Activated T-cell treated with anti-CD3 and anti-CD28 coated beads, Interleukin-2, amount 50 U/mL, for 1 hour (primary cell): ENCODE measurements at regions not wholly inside any gene's neighbourhood (a gene's known extent, or its start where the extent isn't known, plus 50 kb on each side); places are given as distances from the start of the nearest gene placed in this dataset.
"Not testable (repeated sequence)": the region's sequence is repeated elsewhere in the genome, so short reads cannot be mapped to it uniquely, and the experiment has no call there.

ENCODE experiments used
- DNase-seq: peaks from one replicate; pipeline ENCODE4 v3.0.0-alpha.2; 2020

DNA sequence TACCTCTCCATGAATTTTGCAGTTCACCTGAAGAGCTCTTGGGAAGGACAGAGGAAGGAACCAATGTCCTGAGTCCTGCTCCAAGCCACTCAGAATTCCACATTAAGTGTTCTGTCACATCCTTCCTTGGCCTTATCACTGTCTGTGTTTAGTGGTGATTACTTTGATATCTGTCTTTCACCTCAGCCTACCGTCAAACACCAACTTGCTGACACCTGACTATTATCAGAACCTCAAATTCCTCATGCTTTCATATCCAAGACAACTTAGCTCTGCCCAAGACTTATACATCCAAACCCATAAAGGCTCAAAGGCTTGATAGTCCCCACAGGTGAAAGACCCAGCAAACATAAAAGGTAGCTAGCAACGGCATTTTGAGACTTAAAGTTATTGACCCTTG, 280.0 kb downstream of the MEX3B start:
- no peak for DNase-seq

- DNase-seq: no peak
Measured at GRCh38 chr15:81763304-81763703, 282.5 kb downstream of the MEX3B start.

- no peak for DNase-seq
Measured at GRCh38 chr15:81760686-81761085, 285.1 kb downstream of the MEX3B start.

DNA sequence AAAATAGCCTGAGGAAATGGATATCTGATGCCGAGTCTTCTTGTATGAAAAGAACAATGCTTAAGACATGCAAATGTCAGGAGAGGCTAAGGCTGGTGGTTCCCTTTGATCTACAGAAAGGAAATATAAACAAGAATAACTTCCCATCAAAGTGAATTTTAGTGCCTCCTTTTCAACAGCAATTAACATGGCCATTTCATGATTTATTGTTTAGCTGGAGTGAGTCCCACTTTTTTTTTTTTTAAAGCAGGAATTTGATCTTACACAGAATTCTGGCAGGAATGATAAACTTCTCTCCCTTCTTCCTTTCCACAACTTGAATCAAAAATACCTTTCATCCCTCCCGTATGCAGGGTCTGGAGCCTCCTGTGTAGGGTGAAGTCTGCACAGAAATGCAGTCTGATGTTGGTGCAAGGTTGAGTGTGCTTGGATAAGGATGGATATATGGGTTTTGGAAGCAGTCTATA, 287.0 kb downstream of the MEX3B start:
- no peak for DNase-seq

GRCh38 chr15:81755626-81756025, 290.2 kb downstream of the MEX3B start:
- no peak for DNase-seq

- no peak for DNase-seq
Measured at GRCh38 chr15:81754078-81754477, 291.7 kb downstream of the MEX3B start.

DNA sequence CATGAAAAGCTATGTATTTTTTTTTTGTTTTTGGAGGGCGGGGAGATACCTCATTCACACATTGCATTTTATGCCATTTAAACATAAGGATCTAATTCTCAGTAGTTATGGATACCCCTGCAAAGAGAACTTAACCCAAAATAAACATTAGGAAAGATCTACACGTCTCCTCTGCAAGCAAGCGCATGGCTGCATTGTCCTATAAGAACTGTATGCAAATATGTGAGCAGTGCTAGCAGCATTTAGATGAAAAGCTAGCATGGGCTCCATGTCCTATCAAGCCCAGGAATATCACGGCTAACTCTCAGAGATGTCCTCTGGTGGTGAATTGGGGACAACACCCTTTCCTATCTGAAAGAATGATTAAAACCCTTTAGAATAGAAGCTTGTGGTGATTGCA, 292.8 kb downstream of the MEX3B start:
- DNase-seq: no peak

DNA sequence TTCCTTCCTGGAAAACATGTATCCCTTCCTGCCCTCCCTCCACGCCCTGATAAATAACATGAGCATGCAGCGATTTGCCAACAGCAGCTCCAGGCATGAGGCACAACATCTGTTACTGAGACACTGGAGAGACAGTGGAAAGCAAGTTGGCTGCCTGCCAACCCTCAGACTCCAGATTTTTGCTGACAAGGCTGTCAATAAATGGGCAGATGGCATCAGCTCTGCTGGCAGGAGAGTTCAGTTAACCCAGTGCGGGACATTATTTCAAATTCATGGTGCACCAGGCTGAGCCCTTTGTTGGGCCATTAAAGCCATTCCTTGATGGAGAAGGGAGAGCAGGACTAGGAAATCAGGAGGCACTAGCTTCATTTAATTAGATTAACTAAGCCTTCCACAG, 293.3 kb downstream of the MEX3B start:
- DNase-seq: no peak

GRCh38 chr15:81751816-81752545, 293.8 kb downstream of the MEX3B start:
- DNase-seq: no peak

GRCh38 chr15:81751256-81751655, 294.6 kb downstream of the MEX3B start:
- DNase-seq: no peak

GRCh38 chr15:81749716-81750375, 296.0 kb downstream of the MEX3B start:
- no peak for DNase-seq

DNA sequence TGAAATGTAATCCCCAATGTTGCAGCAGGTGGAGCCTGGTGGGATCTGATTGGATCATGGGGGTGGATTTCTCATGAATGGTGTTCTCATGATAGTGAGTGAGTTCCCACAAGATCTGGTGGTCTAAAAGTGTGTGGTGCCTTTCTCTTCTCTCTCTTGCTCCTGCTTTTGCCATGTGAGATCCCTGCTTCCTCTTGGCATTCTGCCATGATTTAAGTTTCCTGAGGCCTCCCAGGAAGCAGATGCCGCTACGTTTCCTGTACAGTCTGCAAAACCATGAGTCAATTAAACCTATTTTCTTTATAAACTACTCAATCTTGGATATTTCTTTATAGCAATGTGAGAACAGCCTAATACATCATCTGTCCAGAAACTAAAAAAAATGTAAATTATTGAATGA, 298.3 kb downstream of the MEX3B start:
- no peak for DNase-seq

- no peak for DNase-seq
Measured at GRCh38 chr15:81747026-81747425, 298.8 kb downstream of the MEX3B start.

DNA sequence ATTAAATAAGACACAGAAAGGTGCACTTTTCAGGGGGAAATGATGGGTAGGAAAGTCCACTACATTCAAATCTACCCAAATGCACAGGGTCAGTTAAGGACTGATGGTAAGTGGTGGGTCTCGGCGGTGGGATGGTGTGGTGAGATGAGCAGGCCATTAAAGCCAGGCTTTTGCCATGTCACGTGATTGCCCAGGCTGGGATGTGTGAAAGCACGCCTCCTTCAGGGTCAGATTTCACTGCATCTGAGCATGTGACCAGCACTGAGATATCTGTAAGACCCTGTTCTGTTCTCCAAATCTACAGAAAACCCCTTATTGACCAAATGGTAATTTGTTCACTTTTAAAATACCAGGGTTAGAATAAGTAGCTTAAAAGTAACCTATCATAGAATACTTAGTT, 301.5 kb downstream of the MEX3B start:
- DNase-seq: no peak

GRCh38 chr15:81740416-81740815, 305.4 kb downstream of the MEX3B start:
- no peak for DNase-seq

DNA sequence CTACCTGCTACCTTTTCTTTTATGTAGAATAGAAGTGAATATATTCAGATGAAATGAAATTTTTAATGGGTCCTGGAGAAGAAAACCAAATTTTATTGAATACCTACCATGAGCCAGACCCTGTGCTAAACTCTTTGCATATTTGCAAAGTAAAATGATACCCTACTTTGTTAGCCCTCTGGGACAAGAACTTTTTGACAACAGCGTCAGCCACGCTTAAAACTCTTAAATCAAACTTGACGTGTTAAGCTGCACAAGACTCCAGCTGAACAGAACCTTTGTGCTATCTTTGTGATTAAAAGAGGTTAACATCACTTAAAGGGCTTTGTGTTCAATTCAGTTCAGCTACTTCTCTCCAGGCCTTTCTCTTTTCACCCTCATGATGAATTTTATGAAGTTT, 316.5 kb downstream of the MEX3B start:
- DNase-seq: no peak

DNA sequence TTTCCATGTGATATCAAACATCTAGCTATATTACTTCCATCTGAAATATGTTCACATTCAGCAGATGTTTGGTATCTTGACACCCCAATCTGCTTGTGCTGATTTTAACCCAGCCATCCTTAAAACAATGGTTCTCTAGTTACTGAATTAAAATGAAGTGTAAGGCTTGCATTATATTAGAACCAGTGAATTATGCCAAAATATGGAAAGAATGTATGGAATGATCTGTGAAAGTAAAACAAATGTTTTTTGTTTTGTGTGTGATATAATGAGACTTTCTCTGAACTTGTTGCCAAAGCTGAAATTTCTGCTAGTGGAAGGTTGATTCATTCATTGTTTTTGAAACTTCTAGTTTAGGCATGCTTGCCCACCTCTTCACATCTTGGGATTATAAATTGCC, 317.1 kb downstream of the MEX3B start:
- no peak for DNase-seq

DNA sequence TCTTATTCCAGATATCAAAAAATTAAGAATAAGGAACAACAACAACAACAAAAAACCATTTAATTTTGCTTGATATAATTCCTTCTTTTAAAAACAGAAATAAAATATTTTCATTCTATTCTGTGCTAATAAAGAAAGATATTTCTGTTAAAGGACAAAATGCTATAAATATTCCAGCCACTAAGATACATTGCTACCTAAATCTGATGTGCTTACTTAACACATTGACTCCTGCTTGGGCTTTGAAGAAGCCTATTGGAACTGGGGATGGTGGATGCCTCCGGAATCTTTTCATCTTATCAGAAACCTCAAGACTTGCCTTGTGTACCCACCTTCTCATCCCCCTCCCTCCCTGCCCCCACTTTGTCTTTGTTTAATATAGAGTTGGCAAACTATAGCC, 320.2 kb downstream of the MEX3B start:
- no peak for DNase-seq

GRCh38 chr15:81724536-81724935, 321.3 kb downstream of the MEX3B start:
- no peak for DNase-seq

DNA sequence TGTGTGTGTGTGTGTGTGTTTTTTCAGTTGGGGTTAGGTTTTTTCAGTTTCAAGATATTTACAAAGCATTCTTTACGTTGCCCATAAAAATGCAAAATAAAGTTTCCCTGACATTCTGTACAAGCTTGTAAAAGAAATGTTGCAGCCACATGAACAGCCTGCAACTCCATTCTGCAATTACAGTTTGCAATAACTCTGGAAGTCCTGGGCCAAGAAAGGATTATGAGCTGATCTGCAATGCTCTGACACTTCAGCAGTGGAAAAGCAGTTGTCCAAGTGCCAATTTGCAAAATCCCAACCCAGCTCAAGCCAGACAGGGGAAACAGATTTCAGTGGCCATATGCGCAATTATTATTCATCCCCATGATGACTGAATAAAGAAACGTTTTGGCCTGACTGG, 322.1 kb downstream of the MEX3B start:
- no peak for DNase-seq

GRCh38 chr15:81723113-81723651, 322.6 kb downstream of the MEX3B start:
- DNase-seq: no peak

GRCh38 chr15:81716468-81716867, 329.4 kb downstream of the MEX3B start:
- DNase-seq: not testable (repeated sequence)

DNA sequence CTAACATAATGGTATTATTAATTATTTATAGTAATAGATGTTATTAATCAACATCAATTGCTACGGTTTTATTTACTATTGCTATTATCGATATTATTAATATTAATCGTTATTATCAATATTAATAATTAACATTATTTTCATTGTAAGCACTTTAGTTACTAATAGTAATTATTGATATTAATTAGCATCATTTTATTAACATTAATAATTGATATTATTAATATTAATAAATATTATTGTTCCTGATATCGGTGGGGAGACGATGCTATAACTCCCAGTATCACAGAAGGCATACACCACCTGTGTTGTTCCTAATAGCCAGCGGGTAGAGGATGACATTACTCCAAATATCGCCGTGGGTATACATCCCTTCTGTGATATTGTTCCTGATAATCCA, 335.5 kb downstream of the MEX3B start:
- DNase-seq: no peak

DNA sequence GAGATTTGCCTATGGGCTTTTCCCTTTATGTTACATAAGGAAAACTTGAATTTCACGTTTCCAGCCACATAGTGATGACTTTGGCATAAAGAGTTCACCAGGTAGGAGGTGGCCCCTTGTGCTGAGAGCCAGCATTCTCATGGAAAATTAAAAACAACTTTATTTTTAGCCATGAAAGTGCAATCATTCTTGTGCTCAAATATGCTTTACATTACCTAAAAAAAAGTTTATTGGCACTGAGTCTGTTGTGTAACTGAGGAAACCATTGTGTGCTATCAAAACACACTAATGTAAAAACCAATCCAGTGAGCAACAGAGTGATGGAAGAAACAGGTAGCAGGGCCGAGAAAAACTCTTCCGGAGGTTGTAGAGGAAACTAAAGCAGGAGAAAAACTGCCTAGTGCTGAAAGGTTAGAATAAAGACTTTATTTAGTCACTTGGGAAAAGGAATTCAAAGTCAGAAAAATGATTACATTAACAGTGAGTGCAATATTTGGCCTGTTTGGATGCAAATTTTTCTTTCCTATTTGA, 332.9 kb upstream of the TMC3 start:
- not testable (repeated sequence) for DNase-seq
